HCT116 (cell line): ENCODE measurements at regions not wholly inside any gene's neighbourhood (a gene's known extent, or its start where the extent isn't known, plus 50 kb on each side); places are given as distances from the start of the nearest gene placed in this dataset.
A peak's percentile ranks its signal among the peaks of the same experiment; 100 is the strongest.

Experiments used
- ATAC-seq: fragments of 200-7000 bp; cut with Tn5 transposase; 2 replicates; pipeline ENCODE4 v1.9.1; 2020; ENCODE audit warnings: mild to moderate bottlenecking, moderate library complexity
- BruUV-seq: library from RNA; stranded (reverse); fragments of 400-500 nt; replicated peaks from 2 replicates; lab custom pipeline; 2021; lab: Mats Ljungman, UMichigan
- CTCF ChIA-PET: fragments of 300-600 bp; sonication (Branson Sonifier 250); formaldehyde crosslinking; loops from one replicate; lab custom pipeline; 2021; ENCODE audit warnings: antibody characterized with exemption; lab: Charles Lee
- POLR2A ChIA-PET: fragments of 300-600, 350-600 bp; sonication (Branson Sonifier 250); formaldehyde crosslinking; loops from one replicate; lab custom pipeline; 2021; ENCODE audit warnings: antibody characterized with exemption; lab: Charles Lee
- RAD21 ChIA-PET, 2 experiments: fragments of 300-600 bp; sonication (Branson Sonifier 250); formaldehyde crosslinking; loops; one replicate each; lab custom pipeline; 2023; ENCODE audit warnings: low total read pairs in 2 of 2; ENCODE audit not compliant: uncharacterized antibody in 2 of 2, unreplicated experiment in 2 of 2, low non-redundant PET in 1 of 2; lab: Charles Lee
- DNase-seq: peaks from one replicate; pipeline ENCODE4 v3.0.0-alpha.2; 2010; ENCODE audit warnings: low read depth, low spot score
- H2AFZ ChIP-seq: fragments of 200-600 bp; shearing (Covaris generic), sonication (generic); 2 replicates; pipeline ENCODE4 v1.6.1; 2017; ENCODE audit warnings: low read depth, mixed run types, mixed read lengths, antibody characterized with exemption, low read length; ENCODE audit not compliant: poor library complexity, severe bottlenecking
- H3K27ac ChIP-seq: 2 replicates; pipeline ENCODE4 v1.5.1; 2012; ENCODE audit warnings: low read depth, low read length
- H3K27me3 ChIP-seq: fragments of 200-600 bp; sonication (generic); 2 replicates; pipeline ENCODE4 v1.6.1; 2016; ENCODE audit warnings: mixed run types, low read length, mixed read lengths; ENCODE audit not compliant: insufficient read depth
- H3K36me3 ChIP-seq, 2 experiments: fragments of 200-500 bp in 1 of 2; fragments of 200-600 bp in 1 of 2; sonication (Bioruptor generic) in 1 of 2; sonication (generic) in 1 of 2; 2 replicates each; pipeline versions ENCODE4 v1.5.1 to v1.6.1; 2014 to 2016; ENCODE audit warnings: low read length in 2 of 2, inconsistent platforms in 1 of 2, mixed read lengths in 1 of 2, mixed run types in 1 of 2; ENCODE audit not compliant: insufficient read depth in 2 of 2, control insufficient read depth in 1 of 2
- H3K4me1 ChIP-seq, 2 experiments: fragments of 200-600 bp in 1 of 2; sonication (generic) in 1 of 2; 2 replicates each; pipeline versions ENCODE4 v1.5.1 to v1.6.1; 2012 to 2017; ENCODE audit warnings: low read length in 2 of 2, inconsistent platforms in 1 of 2, mild to moderate bottlenecking in 1 of 2, mixed read lengths in 1 of 2, mixed run types in 1 of 2, moderate library complexity in 1 of 2; ENCODE audit not compliant: insufficient read depth in 2 of 2, control insufficient read depth in 1 of 2
- H3K4me2 ChIP-seq: fragments of 200-600 bp; sonication (generic); 2 replicates; pipeline ENCODE4 v1.6.1; 2017; ENCODE audit warnings: mixed run types, low read length, mixed read lengths
- H3K4me3 ChIP-seq, 2 experiments: fragments of 200-600 bp in 1 of 2; sonication (generic) in 1 of 2; replicated peaks in 1 of 2; 2 replicates each; pipeline ENCODE4 v1.5.1; 2011 to 2016; ENCODE audit warnings: low read length in 2 of 2, control low read depth in 1 of 2, low read depth in 1 of 2, mild to moderate bottlenecking in 1 of 2, mixed read lengths in 1 of 2, mixed run types in 1 of 2
- H3K79me2 ChIP-seq: fragments of 200-600 bp; sonication (generic); 2 replicates; pipeline ENCODE4 v1.6.1; 2017; ENCODE audit warnings: mild to moderate bottlenecking, mixed run types, low read length, moderate library complexity, mixed read lengths; ENCODE audit not compliant: insufficient read depth
- H3K9ac ChIP-seq: fragments of 200-600 bp; sonication (generic); 2 replicates; pipeline ENCODE4 v1.6.1; 2016; ENCODE audit warnings: low read length, mixed read lengths
- H3K9me2 ChIP-seq: fragments of 200-600 bp; sonication (generic), shearing (Covaris generic); 2 replicates; pipeline ENCODE4 v1.6.1; 2017; ENCODE audit warnings: mixed run types, mild to moderate bottlenecking, moderate library complexity; ENCODE audit not compliant: insufficient read depth
- H3K9me3 ChIP-seq, 2 experiments: fragments of 200-500 bp in 1 of 2; fragments of 200-600 bp in 1 of 2; sonication (Bioruptor generic) in 1 of 2; sonication (generic) in 1 of 2; 2 replicates each; pipeline ENCODE4 v1.6.1; 2014 to 2017; ENCODE audit warnings: low read length in 2 of 2, mixed read lengths in 2 of 2, inconsistent platforms in 1 of 2, low read depth in 1 of 2, mild to moderate bottlenecking in 1 of 2, mixed run types in 1 of 2, moderate library complexity in 1 of 2; ENCODE audit not compliant: control insufficient read depth in 1 of 2, insufficient read depth in 1 of 2
- H4K20me1 ChIP-seq: fragments of 200-600 bp; sonication (generic), shearing (Covaris generic); 2 replicates; pipeline ENCODE4 v1.6.1; 2017; ENCODE audit warnings: mixed run types, mild to moderate bottlenecking, moderate library complexity; ENCODE audit not compliant: insufficient read depth
- CEBPB ChIP-seq: IDR thresholded peaks from 2 replicates; pipeline ENCODE4 v1.6.1; 2012; ENCODE audit warnings: low read depth
- ELF1 ChIP-seq: IDR thresholded peaks from 2 replicates; pipeline ENCODE4 v1.6.1; 2012; ENCODE audit warnings: low read depth, borderline replicate concordance
- EZH2 ChIP-seq: fragments of 200-600 bp; sonication (generic); IDR thresholded peaks from 2 replicates; pipeline ENCODE4 v1.6.1; 2017; ENCODE audit warnings: antibody characterized with exemption, mixed run types
- EZH2phosphoT487 ChIP-seq: fragments of 200-600 bp; IDR thresholded peaks from 2 replicates; pipeline ENCODE4 v1.6.1; 2018; ENCODE audit warnings: antibody characterized with exemption, borderline replicate concordance
- FOSL1 ChIP-seq: IDR thresholded peaks from 2 replicates; pipeline ENCODE4 v1.6.1; 2012; ENCODE audit warnings: low read depth
- POLR2A ChIP-seq: IDR thresholded peaks from 2 replicates; pipeline ENCODE4 v1.7.0; 2011; ENCODE audit warnings: borderline replicate concordance; ENCODE audit not compliant: insufficient read depth, insufficient read length; ENCODE audit errors: extremely low read depth
- SRF ChIP-seq: IDR thresholded peaks from 2 replicates; pipeline ENCODE4 v1.6.1; 2012; ENCODE audit warnings: low read depth
- TCF7L2 ChIP-seq: IDR thresholded peaks from 2 replicates; pipeline ENCODE4 v1.7.0; 2011; ENCODE audit warnings: borderline replicate concordance, inconsistent platforms; ENCODE audit not compliant: insufficient read depth, insufficient read length; ENCODE audit errors: extremely low read depth
- ZFX ChIP-seq: fragments of 450-650 bp; IDR thresholded peaks from 2 replicates; pipeline ENCODE4 v1.6.1; 2017
- intact Hi-C: fragments of 100-400 bp; cut with micrococcal nuclease; formaldehyde crosslinking; loops from 2 replicates; pipeline ENCODE4 v1.10.0; 2022
- TF ChIP-seq, protein P1 (sequence below): IDR thresholded peaks from 2 replicates; pipeline ENCODE4 v1.6.1; 2012

DNA sequence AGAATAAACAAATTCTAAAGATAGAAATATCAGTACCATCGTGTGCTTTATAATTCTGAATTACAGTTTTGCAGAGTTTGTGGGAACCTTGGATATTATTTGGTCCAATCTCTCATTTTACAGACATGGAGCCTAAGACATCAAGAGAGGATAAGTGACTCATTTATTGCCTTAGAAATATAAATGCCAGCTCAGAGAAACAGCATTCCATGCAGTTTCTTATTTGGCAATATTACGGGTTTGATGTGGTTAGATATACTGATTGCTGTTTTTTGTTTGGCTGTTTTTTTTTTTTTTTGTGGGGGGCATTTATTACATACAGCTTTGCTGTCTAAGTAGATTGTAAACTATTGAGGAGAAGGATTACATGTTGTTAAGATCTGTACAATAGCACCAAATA is 1241.1 kb upstream of the LRRTM1 start:
- H3K27ac ChIP-seq, result no peak overlapping the region
- H3K4me2 ChIP-seq, result no peak overlapping the region
- TF ChIP-seq TCF7L2 (no peak), SRF (no peak), ZFX (no peak), ELF1 (no peak), EZH2 (no peak), FOSL1 (no peak), CEBPB (no peak)
- no peaks in the 10 kb centered on the region for H3K79me2 ChIP-seq
- H3K4me1 ChIP-seq, result no peaks in the 10 kb centered on the region
- BruUV-seq, result no TSS peak
- POLR2A ChIA-PET, result no interaction called here
- DNase-seq (no peak), ATAC-seq (no peak)
- no peak overlapping the region for H3K9ac ChIP-seq
- H3K36me3 ChIP-seq, result no peaks in the 10 kb centered on the region
- H3K9me3 ChIP-seq, result no peaks in the 10 kb centered on the region
- intact Hi-C loops, result no loop called here
- no peak overlapping the region for H3K4me3 ChIP-seq
- CTCF ChIA-PET, result no interaction called here
- RAD21 ChIA-PET, result no interaction called here
- H2AFZ ChIP-seq, result peak overlapping the region; percentile 14
- H3K27me3 ChIP-seq, result no peaks in the 10 kb centered on the region
- H4K20me1 ChIP-seq, result no peaks in the 10 kb centered on the region
- no peaks in the 10 kb centered on the region for H3K9me2 ChIP-seq

DNA sequence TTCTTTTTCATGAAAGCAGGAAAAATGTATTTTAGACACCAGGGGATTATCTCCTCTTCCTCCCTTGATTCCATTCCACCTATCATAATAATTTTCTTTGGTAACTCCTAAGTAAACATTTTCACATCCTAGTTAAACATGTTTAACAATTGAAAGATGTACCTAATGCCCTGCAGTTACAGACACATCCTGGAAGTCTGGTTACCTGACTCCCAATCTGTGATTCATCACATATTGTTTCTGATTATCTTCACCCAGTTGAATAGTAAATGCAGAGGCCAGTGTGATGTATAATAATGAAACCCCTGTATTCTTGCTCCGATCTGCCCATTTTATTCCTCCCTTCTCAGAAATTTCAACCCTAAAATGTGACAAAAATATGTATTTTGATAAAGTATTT is 1237.6 kb upstream of the LRRTM1 start:
- BruUV-seq, result no TSS peak
- POLR2A ChIA-PET, result no interaction called here
- ATAC-seq (no peak), DNase-seq (no peak)
- Histone ChIP-seq H3K9me3 (no peaks in the 10 kb centered on the region), H3K4me2 (no peak overlapping the region), H3K9me2 (no peaks in the 10 kb centered on the region), H3K27ac (no peak overlapping the region), H3K27me3 (no peaks in the 10 kb centered on the region), H3K36me3 (no peaks in the 10 kb centered on the region), H3K4me3 (no peak overlapping the region), H3K79me2 (no peaks in the 10 kb centered on the region), H2AFZ (peak overlapping the region; percentile 80), H3K9ac (no peak overlapping the region), H3K4me1 (no peaks in the 10 kb centered on the region), H4K20me1 (no peaks in the 10 kb centered on the region)
- intact Hi-C loops, result no loop called here
- CTCF ChIA-PET, result no interaction called here
- no peak for TF ChIP-seq EZH2phosphoT487
- TF ChIP-seq, protein P1, sequence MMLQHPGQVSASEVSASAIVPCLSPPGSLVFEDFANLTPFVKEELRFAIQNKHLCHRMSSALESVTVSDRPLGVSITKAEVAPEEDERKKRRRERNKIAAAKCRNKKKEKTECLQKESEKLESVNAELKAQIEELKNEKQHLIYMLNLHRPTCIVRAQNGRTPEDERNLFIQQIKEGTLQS, result no peak
- TF ChIP-seq POLR2A, result no peak
- RAD21 ChIA-PET, result no interaction called here
